Keratinocyte (primary cell): ENCODE measurements at regions not wholly inside any gene's neighbourhood (a gene's known extent, or its start where the extent isn't known, plus 50 kb on each side); places are given as distances from the start of the nearest gene placed in this dataset.

Experiments used
- DNase-seq: peaks from one replicate; pipeline ENCODE4 v3.0.0-alpha.2; 2011; ENCODE audit warnings: low read depth, missing footprints, low spot score
- FAIRE-seq: peaks from 2 replicates; lab custom pipeline; 2011; peaks lifted over from hg19 to GRCh38; lab: Jason Lieb, UNC
- H2AFZ ChIP-seq: 2 replicates; pipeline ENCODE4 v1.6.0; 2012; ENCODE audit warnings: low read length, control low read depth, inconsistent platforms; ENCODE audit not compliant: control insufficient read depth
- H3K27ac ChIP-seq: 2 replicates; pipeline ENCODE4 v1.5.1; 2011; ENCODE audit warnings: low read length; ENCODE audit not compliant: control insufficient read depth, insufficient read depth
- H3K27me3 ChIP-seq: 3 replicates; pipeline ENCODE4 v1.6.0; 2011; ENCODE audit warnings: low read length; ENCODE audit not compliant: control insufficient read depth, insufficient read depth; ENCODE audit errors: extremely low read depth
- H3K36me3 ChIP-seq, 2 experiments: 2 replicates in 1 of 2; 3 replicates in 1 of 2; pipeline ENCODE4 v1.5.1; 2011; ENCODE audit warnings: low read length in 2 of 2, mild to moderate bottlenecking in 1 of 2; ENCODE audit not compliant: control insufficient read depth in 2 of 2, insufficient read depth in 2 of 2; ENCODE audit errors: extremely low read depth in 1 of 2
- H3K4me1 ChIP-seq: 3 replicates; pipeline ENCODE4 v1.5.1; 2011; ENCODE audit warnings: low read length; ENCODE audit not compliant: control insufficient read depth, insufficient read depth; ENCODE audit errors: extremely low read depth
- H3K4me2 ChIP-seq: 3 replicates; pipeline ENCODE4 v1.6.0; 2011; ENCODE audit warnings: low read depth, low read length; ENCODE audit not compliant: control insufficient read depth, insufficient read depth; ENCODE audit errors: extremely low read depth
- H3K4me3 ChIP-seq, 3 experiments: fragments of 200-600 bp in 1 of 3; sonication (generic) in 1 of 3; 2 replicates in 2 of 3; 3 replicates in 1 of 3; pipeline ENCODE4 v1.5.1; 2011 to 2016; ENCODE audit warnings: low read length in 3 of 3, mild to moderate bottlenecking in 3 of 3, control low read depth in 2 of 3, inconsistent platforms in 1 of 3, low read depth in 1 of 3, mixed read lengths in 1 of 3, mixed run types in 1 of 3, moderate library complexity in 1 of 3; ENCODE audit not compliant: control insufficient read depth in 2 of 3, insufficient read depth in 2 of 3; ENCODE audit errors: extremely low read depth in 1 of 3
- H3K79me2 ChIP-seq: 2 replicates; pipeline ENCODE4 v1.6.0; 2012; ENCODE audit warnings: low read length; ENCODE audit not compliant: control insufficient read depth, insufficient read depth
- H3K9ac ChIP-seq: 3 replicates; pipeline ENCODE4 v1.6.0; 2011; ENCODE audit warnings: low read length; ENCODE audit not compliant: control insufficient read depth, insufficient read depth; ENCODE audit errors: extremely low read depth
- H3K9me1 ChIP-seq: 3 replicates; pipeline ENCODE4 v1.6.0; 2011; ENCODE audit warnings: low read length; ENCODE audit not compliant: control insufficient read depth, insufficient read depth; ENCODE audit errors: extremely low read depth
- H3K9me3 ChIP-seq: 2 replicates; pipeline ENCODE4 v1.5.1; 2012; ENCODE audit warnings: low read depth, low read length; ENCODE audit not compliant: control insufficient read depth
- H4K20me1 ChIP-seq: 3 replicates; pipeline ENCODE4 v1.6.0; 2011; ENCODE audit warnings: low read length; ENCODE audit not compliant: control insufficient read depth, insufficient read depth; ENCODE audit errors: extremely low read depth
- CTCF ChIP-seq, 3 experiments: IDR thresholded peaks in 1 of 3; conservative IDR thresholded peaks in 1 of 3; optimal IDR thresholded peaks in 1 of 3; 2 replicates in 2 of 3; 3 replicates in 1 of 3; pipeline versions ENCODE3 to v1.5.1; 2011; ENCODE audit warnings: low read length in 3 of 3, mild to moderate bottlenecking in 3 of 3, moderate library complexity in 2 of 3, control low read depth in 1 of 3, inconsistent platforms in 1 of 3; ENCODE audit not compliant: insufficient read depth in 2 of 3; ENCODE audit errors: extremely low read depth in 1 of 3
- EZH2 ChIP-seq: IDR thresholded peaks from one replicate; pipeline ENCODE4 v1.6.1; 2012; ENCODE audit warnings: inconsistent platforms, mild to moderate bottlenecking, low read length, moderate library complexity
- dilution Hi-C: fragments of 300-500 bp; cut with MboI; formaldehyde crosslinking; loops from one replicate; pipeline ENCODE4 v1.7.0; 2020; ENCODE audit warnings: low sequenced_read_pairs; ENCODE audit not compliant: extremely low pct_ligation_motif_present

GRCh38 chr5:126133424-126133823, 289.8 kb upstream of the GRAMD2B start:
- no peak overlapping the region for H3K4me3 ChIP-seq
- H3K79me2 ChIP-seq, result no peaks in the 10 kb centered on the region
- no peaks in the 10 kb centered on the region for H3K27me3 ChIP-seq
- H3K36me3 ChIP-seq, result no peaks in the 10 kb centered on the region
- no peaks in the 10 kb centered on the region for H3K4me1 ChIP-seq
- dilution Hi-C loops, result no loop called here
- H4K20me1 ChIP-seq, result no peaks in the 10 kb centered on the region
- no peak overlapping the region for H3K27ac ChIP-seq
- no peaks in the 10 kb centered on the region for H3K9me3 ChIP-seq
- DNase-seq, result no peak
- H3K4me2 ChIP-seq, result no peak overlapping the region
- H3K9me1 ChIP-seq, result no peaks in the 10 kb centered on the region
- no peak overlapping the region for H3K9ac ChIP-seq
- no peak for FAIRE-seq
- no peak for TF ChIP-seq CTCF (optimal IDR thresholded peaks at IDR 0.05 in 1 of 3, IDR thresholded peaks at IDR 0.05 in 1 of 3, conservative IDR thresholded peaks at IDR 0.05 in 1 of 3; ENCODE audit: extremely low read depth in 1 of 3, insufficient read depth in 2 of 3, low read length in 3 of 3)
- H2AFZ ChIP-seq, result no peak overlapping the region

GRCh38 chr5:126137891-126138280, 285.3 kb upstream of the GRAMD2B start:
- DNase-seq (no peak), FAIRE-seq (no peak)
- Histone ChIP-seq H3K9me3 (no peaks in the 10 kb centered on the region), H3K4me3 (no peak overlapping the region), H3K9ac (no peak overlapping the region), H3K36me3 (no peaks in the 10 kb centered on the region), H3K27me3 (no peaks in the 10 kb centered on the region), H3K4me2 (no peak overlapping the region), H3K27ac (no peak overlapping the region), H4K20me1 (no peaks in the 10 kb centered on the region), H2AFZ (no peak overlapping the region), H3K9me1 (no peaks in the 10 kb centered on the region), H3K4me1 (no peaks in the 10 kb centered on the region), H3K79me2 (no peaks in the 10 kb centered on the region)
- TF ChIP-seq CTCF (optimal IDR thresholded peaks at IDR 0.05 in 1 of 3, IDR thresholded peaks at IDR 0.05 in 1 of 3, conservative IDR thresholded peaks at IDR 0.05 in 1 of 3; ENCODE audit: extremely low read depth in 1 of 3, insufficient read depth in 2 of 3, low read length in 3 of 3), result no peak
- TF ChIP-seq EZH2, result no peak
- dilution Hi-C loops, result no loop called here
